ENCODE measurements at regions not wholly inside any gene's neighbourhood (a gene's known extent, or its start where the extent isn't known, plus 50 kb on each side); places are given as distances from the start of the nearest gene placed in this dataset.

DNA sequence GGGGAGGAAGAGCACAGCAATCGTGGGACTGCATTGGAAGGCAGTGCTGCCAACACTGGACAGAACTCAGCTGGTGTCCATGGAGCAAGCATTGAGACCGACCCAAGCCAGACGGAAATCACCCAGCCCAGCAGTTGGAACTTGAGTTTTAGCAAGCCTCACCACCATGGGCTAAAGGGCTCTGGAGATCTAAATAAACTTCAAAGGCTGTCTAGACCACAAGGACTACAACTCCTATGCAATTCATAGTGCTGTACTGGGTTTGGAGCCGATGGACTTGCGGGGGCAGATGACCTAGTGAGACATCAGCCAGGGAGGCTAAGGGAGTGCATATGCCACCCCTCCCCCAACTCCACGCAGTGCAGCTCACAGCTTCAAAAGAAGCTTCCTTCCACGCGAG, 243.6 kb upstream of the SLC39A10 start:
- FAIRE-seq, result no peak
- DNase-seq (ENCODE audit: low spot score), result no peak

DNA sequence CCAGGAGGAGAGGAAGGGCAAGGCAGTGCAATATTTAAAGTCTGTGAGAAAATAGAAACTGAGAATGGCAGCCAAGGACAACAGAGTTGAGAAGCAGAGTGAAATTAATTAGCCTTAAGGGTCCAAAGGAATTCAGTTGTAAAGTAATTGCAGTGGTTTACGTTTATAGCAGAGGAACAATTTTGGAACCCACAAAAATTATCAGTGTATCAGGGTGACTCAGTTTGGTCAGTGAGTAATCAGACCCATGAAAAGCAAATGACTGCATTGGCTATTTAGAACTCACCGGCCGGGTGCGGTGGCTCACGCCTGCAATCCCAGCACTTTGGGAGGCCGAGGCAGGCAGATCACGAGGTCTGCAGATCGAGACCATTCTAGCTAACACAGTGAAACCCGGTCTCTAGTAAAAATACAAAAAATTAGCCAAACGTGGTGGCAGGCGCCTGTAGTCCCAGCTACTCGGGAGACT, 245.8 kb upstream of the SLC39A10 start:
- DNase-seq (ENCODE audit: low spot score), result peak; percentile 20

DNA sequence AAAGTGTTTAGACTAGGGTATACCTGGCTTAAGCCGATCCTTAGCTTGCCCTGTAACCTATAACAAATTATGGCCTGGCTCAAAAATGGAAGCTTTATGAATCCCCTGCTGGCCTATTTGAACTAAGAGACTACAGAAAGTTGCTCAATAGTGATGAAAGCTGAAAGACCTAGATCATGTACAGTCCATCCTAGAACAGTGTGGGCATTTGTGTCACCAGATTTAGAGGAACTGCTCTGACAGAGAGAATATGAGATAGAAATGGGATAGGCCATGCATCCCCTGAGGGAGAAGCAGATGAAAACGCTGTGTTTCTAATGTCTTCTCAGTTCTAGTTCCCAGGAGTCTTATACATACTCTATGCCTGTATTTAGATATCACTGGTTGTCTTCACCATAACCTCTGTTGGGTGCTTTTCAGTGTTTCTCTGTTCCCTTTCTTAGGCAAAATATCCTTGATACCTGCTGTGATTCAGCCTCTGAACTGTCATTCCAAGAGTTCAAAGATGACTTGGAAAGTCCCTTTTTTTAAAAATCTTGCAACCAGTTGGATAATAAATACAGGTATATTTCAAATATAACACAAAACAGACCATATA, 246.9 kb upstream of the SLC39A10 start:
- DNase-seq (ENCODE audit: low spot score) (no peak), FAIRE-seq (no peak)

More for the DNA sequence above, 245.8 kb upstream of the SLC39A10 start:
- FAIRE-seq, result no peak

DNA sequence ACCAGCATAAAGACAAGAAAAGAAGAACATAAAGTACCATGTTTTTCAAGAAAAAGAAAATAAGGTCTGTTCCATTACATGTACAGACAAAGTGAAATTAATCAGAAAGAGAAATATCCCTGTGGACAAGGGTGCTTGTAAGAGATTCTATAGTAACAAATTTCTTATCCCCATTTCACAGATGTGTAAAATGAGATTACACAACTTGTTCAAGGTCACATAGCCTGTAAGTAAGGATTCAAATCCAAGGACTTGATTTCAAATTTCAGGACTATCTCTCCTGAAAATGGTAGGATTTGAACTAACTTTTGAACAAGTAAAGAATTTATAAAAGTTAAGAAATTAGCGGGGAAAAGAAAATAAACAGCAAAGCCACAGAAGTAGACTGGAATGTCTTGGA, 248.2 kb upstream of the SLC39A10 start:
- DNase-seq (ENCODE audit: low spot score) (no peak), FAIRE-seq (no peak)

DNA sequence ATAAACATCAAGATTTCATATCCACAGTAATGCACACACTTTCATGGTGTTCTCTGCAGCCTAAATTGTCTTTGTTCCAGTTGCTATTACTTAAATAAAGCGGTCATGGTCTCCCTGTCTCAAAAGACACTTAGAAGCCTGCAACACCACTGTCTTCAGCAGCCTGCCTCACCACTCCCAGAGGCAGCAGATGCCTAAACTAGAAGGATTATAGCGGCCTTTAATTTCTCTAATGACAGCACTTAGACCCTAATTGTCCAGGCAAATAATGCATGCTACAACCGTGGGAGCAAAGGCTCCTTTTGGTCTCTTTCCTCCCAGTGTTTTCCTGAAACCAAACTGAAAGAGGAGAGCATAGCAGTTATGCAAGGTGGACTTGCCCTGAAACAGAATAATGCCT, 248.8 kb upstream of the SLC39A10 start:
- FAIRE-seq (no peak), DNase-seq (ENCODE audit: low spot score) (no peak)

DNA sequence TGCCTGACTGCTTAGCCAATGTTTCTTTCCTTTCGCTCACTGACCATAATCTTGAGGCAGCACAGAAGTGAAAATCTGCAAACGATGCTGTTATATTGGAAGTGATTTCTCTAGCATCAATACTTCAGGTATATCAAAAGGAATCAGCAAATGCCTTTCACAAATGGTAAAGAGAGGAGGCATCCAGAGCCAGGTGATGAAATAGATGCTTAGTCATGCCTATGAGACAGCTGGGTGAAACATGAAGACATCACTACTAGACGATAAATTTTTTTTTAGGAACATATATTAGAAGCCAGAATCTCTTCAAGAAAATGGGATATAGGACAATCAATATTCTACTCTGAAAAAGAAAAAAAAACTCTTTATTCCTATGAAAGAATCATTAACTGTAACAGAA, 249.2 kb upstream of the SLC39A10 start:
- FAIRE-seq, result no peak

DNA sequence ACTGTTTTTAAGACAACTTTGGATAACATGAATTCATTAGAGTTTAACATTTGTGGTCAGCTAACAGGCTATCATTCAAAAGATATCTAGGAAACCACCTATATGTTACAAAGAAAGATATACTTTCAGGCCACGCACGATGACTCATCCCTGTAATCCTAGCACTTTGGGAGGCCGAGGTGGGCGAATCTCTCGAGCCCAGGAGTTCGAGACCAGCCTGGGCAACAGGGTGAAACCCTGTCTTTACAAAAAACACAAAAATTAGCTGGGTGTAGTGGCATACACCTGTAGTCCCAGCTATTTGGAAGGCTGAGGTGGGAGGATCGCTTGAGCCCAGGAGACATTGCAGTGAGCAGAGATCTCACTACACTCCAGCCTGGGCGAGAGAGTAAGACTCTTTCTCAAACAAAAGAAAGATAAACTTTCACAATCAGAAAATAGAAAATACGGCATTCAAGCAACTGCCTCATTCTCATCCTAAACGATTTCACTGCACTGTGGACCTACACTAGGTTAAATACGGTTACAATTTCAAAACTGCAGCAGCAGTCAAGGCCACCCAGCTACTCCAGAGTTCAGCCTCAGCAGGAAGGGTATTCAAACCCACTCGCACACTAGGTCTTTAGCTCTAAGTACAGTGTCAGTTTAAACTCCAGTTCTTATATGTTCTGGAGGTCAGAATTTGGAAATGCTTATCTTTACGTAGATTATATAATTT, 250.0 kb upstream of the SLC39A10 start:
- DNase-seq (ENCODE audit: low spot score) (no peak), FAIRE-seq (no peak)

More for the DNA sequence above, 249.2 kb upstream of the SLC39A10 start:
- DNase-seq (ENCODE audit: low spot score), result peak; percentile 15

DNA sequence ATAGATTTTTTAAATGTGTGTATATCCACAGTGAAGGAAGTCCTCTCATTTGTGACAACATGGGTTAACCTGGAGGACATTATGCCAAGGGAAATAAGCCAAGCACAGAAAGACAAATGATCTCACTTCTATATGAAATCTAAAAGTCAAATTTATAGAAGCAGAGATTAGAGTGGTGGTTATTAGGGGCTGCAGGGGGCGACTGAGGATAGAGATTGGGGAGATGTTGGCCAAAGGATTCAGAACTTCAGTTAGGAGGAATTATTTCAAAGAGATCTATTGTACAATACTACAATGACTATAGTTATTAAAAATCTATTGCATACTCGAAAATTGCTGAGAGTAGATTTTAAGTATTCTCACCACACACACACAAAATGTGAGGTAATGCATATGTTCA, 252.4 kb upstream of the SLC39A10 start:
- FAIRE-seq, result no peak
- no peak for DNase-seq (ENCODE audit: low spot score)

DNA sequence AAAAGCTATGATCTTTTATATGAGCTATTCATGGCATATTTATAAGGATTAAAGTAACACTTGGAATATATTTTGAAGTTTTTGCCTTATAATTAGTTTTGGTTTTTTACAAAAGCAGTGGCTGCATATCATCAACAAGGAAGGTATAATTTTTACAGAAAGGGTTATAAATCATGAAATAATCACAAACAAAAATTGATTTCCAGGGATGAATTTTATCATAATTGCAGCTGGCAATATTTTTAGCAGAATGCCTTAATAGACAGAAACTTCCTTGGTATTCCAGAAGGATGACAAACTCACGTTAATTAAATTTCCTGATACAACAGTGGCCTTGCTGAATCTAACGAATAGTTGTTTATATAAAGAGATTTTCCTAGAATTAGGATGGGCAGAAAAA, 260.5 kb upstream of the SLC39A10 start:
- FAIRE-seq (no peak), DNase-seq (ENCODE audit: low spot score) (no peak)

DNA sequence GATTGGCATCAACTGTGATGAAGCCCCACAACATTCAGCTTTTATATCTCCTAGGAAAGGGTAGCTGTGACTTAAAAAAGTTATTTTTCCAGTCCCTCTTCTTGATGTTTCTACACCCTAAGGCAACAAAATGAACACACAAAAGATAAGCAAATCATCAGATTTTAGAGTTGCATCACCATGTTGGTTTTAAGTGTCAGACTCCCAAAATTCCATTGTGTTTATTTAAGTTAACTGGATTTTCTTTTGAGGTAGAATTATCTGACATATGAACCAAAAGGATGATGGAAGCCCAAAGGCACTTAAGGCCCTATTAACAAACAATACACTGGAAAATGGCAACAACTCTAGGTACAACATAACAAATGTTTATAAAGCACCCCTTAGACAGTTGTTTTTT, 261.7 kb upstream of the SLC39A10 start:
- FAIRE-seq (no peak), DNase-seq (ENCODE audit: low spot score) (no peak)

DNA sequence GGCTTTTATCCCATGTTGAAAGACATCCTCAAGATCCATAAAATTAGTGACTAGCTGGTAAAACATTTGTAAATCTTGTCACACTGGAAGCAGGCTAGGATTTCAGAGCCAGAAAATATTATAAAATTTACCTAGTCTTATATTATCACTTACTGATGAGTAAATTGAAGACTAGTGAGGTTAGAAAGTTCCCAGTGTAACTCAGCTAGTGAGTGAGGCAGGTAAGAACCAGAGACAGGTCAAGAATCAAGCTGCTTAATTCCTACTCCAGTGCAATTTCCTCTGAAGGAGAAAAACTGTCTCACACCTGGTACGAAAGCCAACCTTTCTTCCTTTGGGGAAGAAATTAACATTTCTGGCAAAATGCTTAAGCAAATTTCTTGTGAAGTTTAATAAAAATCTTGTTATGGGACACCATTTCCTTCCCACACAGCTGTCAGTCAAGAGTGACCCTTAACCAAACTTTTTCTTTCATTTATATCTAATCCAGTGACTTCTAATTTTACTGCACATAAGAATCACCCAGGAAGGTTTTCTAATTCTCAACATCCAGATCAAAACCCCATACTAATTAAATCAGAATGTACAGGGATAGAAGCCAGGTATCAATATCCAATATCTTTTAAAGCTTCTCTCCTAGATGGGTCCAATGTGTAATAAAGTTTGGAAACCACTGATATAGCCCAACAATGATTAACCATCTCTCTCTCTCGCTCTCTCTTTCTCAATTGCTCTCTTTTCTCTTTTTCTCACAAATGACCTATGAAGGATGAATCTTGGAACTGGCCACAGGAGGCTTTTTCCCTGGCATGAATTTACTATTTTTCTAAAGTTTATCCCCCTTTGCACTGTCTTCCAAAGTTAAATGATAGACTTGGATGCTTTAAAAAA, 264.3 kb upstream of the SLC39A10 start:
- FAIRE-seq (no peak), DNase-seq (ENCODE audit: low spot score) (no peak)

DNA sequence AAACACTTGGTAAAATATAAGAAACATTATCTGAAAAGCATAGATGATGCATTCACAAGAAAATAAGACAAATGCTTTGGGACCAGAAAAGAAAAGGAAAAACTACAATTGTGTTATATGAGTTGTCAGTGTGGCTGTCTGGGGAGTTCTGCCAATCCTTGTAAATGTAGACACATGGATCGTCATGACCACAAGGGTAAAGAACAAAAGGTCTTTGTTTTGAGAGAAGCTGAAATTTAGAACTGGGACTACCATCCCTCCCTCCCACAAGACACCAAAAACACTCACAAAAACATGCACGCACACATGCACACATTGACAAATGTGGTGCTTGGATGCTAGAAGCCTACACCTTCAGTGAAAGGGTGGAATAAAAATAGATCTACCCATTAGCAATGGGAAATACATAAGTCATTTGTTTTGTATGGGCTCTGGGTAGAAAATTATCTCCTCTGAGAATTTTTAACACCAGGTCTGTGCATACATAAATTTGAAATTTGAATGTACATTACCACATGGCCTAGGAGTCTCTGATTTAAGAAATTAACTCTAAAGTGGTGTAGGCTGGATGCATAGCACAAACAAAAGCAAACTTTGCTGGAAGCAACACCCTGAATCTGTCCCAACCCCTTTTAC, 266.2 kb upstream of the SLC39A10 start:
- FAIRE-seq, result no peak

DNA sequence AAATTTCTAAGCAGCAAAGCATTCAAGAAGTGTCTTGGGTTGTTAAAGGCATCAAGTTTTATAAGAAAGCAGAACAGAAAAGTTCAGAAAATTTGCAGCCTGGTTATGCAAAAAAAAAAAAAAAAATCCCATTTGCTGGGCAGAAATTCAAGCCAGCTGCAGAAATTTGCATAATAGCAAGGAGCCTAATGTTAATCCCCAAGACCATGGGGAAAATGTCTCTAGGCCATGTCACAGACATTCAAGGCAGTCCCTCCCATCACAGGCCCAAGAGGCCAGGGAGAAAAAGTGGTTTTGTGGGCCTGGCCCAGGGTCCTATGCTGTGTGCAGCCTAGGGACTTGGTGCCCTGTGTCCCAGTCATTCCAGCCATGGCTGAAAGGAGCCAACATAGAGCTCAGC, 269.0 kb upstream of the SLC39A10 start:
- FAIRE-seq, result no peak
- no peak for DNase-seq (ENCODE audit: low spot score)

More for the DNA sequence above, 266.2 kb upstream of the SLC39A10 start:
- DNase-seq (ENCODE audit: low spot score), result peak; percentile 22

DNA sequence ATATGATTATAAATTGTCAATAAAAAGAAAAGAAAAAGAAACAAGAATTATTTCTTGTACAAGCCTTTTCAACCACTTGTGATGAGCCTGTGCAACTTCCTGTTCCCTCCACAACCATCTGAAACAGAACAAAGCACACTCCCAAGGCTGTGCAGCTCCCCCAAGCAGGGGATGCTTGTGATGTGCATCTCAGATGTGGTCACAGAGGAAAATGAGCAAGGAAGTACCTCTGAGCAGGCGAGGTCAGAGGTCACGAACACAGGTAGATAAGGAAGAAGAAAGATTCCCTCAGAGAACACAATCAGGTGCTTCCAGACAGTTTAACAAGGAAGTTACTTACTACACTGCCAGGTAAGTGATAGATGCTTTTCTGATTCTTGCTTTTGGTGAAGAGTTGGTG, 274.8 kb upstream of the SLC39A10 start:
- DNase-seq (ENCODE audit: low spot score) (no peak), FAIRE-seq (no peak)

DNA sequence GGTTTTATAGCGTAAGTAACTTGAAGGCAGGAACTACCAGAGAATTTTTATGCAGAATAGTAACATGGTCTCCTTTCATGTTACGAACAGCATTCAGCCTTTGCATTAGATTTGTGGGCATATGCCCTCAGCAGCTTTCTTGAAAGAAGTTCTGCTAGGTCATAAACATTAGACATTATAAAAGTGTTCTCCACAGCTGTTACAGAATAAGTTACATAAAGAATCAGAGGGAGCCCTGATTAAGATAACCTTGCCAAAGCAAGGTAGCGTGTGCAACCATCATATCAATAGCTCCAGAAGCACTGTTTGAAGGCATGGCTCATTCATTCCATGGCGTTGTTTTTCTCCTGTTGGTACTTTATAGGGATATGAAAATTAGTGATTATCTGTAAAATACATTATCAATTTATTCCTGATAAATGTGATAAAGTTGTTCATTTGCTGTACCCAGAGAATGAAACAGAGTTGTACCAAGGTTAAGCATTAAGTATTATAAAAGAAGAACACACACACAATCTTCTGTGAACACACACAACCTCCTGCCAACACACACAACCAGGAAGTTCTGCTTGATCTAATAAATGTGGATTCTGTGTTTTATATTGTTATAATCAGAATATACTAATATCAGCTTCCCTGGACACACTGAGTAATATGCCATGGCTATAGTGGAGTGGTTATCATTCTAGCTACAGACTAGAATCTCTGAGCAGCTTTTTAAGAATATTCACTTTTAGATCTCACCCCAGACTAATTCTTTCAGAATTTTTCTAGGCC, 286.7 kb upstream of the SLC39A10 start:
- FAIRE-seq (no peak), DNase-seq (ENCODE audit: low spot score) (no peak)

DNA sequence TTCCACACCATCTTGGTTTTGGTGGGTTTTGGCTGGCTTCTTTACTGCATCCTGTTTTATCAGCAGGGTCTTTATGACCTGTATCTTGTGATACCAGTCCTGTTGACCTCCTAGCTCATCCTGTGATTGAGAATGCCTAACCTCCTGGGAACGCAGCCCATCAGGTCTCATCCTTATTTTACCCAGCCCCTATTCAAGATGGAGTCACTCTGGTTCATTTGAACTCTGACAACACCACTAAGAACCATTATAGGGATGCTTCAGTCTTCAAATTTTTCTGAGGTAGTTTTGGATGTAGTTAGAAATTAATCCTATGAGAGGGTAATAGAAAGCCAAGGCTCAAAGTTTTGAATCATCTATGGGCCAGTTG, 287.8 kb upstream of the SLC39A10 start:
- DNase-seq (ENCODE audit: low spot score), result no peak
- FAIRE-seq, result no peak

DNA sequence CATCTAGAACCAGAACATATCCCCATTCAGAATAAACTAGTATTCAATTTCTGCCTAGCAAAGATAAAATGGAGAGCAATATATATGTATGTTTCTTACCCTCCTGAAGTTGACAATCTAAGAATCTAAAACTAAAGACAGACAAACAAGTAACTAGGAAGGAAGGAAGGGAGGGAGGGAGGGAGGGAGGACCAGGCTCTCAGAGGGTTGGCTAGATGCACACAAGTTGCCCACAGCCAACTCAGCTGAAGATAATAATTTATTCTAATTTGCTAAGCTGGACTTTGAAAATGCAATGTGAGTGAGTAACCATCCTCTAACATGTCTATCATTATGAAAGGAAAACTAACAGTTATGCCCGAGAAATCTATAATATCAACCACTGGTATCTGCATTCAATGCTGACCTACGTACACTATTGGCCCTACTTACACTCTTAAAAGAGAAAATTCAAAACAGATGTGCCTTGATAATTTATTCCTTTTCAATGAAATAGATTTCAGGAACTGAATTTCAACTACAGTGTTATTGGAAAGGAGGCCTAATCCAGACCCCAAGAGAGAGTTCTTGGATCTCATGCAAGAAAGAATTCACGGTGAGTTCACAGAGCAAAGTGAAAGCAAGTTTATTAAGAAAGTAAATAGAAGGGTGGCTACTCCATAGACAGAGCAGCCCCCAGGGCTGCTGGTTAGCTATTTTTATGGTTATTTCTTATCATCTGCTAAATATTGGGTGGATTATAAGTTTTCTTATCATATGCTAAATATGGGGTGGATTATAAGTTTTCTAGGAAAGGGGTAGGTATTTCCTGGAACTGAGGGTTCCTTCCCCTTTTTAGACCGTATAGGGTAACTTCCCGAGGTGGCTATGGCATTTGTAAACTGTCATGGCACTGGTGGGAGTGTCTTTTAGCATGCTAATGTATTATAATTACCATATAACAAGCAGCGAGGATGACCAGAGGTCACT, 288.5 kb upstream of the SLC39A10 start:
- no peak for DNase-seq (ENCODE audit: low spot score)
- no peak for FAIRE-seq

DNA sequence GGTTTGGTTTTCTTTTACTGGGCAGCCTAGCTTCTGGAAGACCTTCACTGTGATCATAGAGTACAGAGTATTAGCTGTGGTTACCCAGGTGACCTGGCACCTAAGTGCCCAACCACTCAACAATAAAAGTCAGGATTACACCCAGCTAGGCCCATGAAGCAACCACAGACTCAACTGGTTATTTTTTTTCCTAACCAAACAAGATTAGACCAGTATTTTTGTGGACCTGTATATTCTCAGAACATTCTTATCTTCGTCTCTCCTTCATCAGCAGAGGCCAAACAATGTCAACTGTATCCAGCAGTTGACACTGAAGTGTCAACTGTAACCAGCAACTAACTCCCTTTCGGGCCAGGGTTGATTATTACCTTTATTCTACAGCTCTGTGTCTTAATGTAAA, 289.2 kb upstream of the SLC39A10 start:
- no peak for DNase-seq (ENCODE audit: low spot score)
- no peak for FAIRE-seq

DNA sequence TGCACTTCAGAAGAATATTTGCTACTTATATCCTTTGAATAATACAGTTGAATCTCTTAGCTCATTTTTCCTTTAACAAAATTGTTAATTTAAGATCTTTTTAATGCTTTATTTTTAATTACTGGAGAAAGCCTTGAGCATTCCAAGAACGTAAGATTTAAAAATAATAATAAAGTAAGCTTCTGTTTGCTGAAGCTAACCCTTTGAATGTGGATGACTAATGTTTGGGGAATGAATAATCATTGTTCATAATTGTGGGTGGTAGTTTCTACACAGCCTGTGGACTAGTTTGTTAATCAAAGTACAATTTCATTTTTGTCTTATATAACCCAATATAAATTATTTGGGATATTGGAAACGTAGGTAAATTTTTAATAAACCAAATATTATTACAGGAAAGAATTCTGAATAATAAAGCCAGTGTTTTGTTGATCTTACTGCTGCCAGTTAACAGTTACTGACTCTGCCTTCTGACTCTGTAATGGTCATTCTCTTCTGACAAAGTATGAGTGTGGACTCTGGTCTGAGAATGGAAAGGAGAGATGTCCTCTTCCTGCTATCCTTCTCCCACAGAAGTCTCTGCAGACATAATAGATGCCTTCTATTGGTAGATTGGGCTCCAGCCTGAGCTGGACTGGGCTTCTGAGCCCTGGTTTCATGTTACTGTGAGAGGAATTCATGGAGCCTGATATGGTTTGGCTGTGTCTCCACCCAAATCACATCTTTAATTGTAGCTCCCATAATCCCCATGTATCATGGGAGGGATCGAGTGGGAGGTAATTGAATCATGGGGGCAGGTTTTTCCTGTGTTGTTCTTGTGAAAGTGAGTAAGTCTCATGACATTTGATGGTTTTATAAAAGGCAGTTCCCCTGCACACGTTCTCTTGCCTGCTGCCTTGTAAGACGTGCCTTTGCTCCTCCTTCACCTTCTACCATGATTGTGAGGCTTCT, 292.7 kb upstream of the SLC39A10 start:
- FAIRE-seq, result no peak
- DNase-seq (ENCODE audit: low spot score), result peak; percentile 21
